ENCODE measurements at regions not wholly inside any gene's neighbourhood (a gene's known extent, or its start where the extent isn't known, plus 50 kb on each side); places are given as distances from the start of the nearest gene placed in this dataset.

- DNase-seq (no peak), ATAC-seq (replicated peaks) (no peak)
- Mint-ChIP-seq H3K9me3 (peaks cover 2 to 7% of the 10 kb centered on the region in 2 donors), H3K36me3 (peaks cover 1 to 12% of the 10 kb centered on the region in 2 donors), H3K27me3 (no peaks in the 10 kb centered on the region), H3K4me1 (no peaks in the 10 kb centered on the region), H3K4me3 (no peak overlapping the region), H3K27ac (no peak overlapping the region)
Measured at GRCh38 chr11:112310848-112311247, 50.2 kb upstream of the PLET1 start.

- H3K36me3 Mint-ChIP-seq, result peaks cover 0 to 9% of the 10 kb centered on the region in 2 donors
- H3K27ac Mint-ChIP-seq, result no peak overlapping the region
- no peaks in the 10 kb centered on the region for H3K9me3 Mint-ChIP-seq
- no peak for DNase-seq
- H3K4me1 Mint-ChIP-seq, result no peaks in the 10 kb centered on the region
- H3K4me3 Mint-ChIP-seq, result no peak overlapping the region
- H3K27me3 Mint-ChIP-seq, result no peaks in the 10 kb centered on the region
- no peak for ATAC-seq (replicated peaks)
Measured at GRCh38 chr11:112315057-112315720, 54.5 kb upstream of the PLET1 start.

- H3K36me3 Mint-ChIP-seq, result peaks cover 0 to 8% of the 10 kb centered on the region in 2 donors
- H3K27me3 Mint-ChIP-seq, result no peaks in the 10 kb centered on the region
- no peak overlapping the region for H3K4me3 Mint-ChIP-seq
- ATAC-seq (replicated peaks), result no peak
- H3K9me3 Mint-ChIP-seq, result no peaks in the 10 kb centered on the region
- H3K27ac Mint-ChIP-seq, result no peak overlapping the region
- no peaks in the 10 kb centered on the region for H3K4me1 Mint-ChIP-seq
- DNase-seq, result no peak
Measured at GRCh38 chr11:112315861-112316739, 55.4 kb upstream of the PLET1 start.

GRCh38 chr11:112316971-112317370 is 56.3 kb upstream of the PLET1 start:
- Mint-ChIP-seq H3K36me3 (peaks cover 0 to 4% of the 10 kb centered on the region in 2 donors), H3K27ac (no peak overlapping the region), H3K27me3 (no peaks in the 10 kb centered on the region), H3K4me3 (no peak overlapping the region), H3K4me1 (no peaks in the 10 kb centered on the region), H3K9me3 (no peaks in the 10 kb centered on the region)
- DNase-seq, result no peak
- no peak for ATAC-seq (replicated peaks)

DNA sequence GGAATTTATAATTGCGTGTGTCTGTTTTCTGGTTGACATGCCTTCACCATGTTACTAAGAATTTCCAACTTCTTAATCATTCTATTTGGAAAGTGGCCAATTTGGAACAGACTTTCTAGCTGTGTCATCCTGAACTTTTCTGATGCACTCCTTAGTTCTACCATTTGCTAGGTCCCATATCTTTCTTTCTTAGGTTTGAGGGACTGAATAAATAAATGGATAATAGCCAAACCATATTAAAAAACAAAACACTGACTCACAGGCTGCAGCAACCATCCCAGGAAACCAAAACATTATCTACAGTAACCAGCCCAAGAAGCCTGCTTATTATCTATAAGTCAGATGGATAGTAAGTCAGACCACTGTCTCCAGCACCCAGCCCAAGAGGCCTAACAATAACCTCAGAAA is 57.5 kb upstream of the PLET1 start:
- H3K4me3 Mint-ChIP-seq, result no peak overlapping the region
- H3K27ac Mint-ChIP-seq, result no peak overlapping the region
- ATAC-seq (replicated peaks) (no peak), DNase-seq (no peak)
- H3K9me3 Mint-ChIP-seq, result no peaks in the 10 kb centered on the region
- H3K36me3 Mint-ChIP-seq, result peaks cover 0 to 4% of the 10 kb centered on the region in 2 donors
- H3K4me1 Mint-ChIP-seq, result no peaks in the 10 kb centered on the region
- no peaks in the 10 kb centered on the region for H3K27me3 Mint-ChIP-seq

GRCh38 chr11:112318661-112319060 is 58.0 kb upstream of the PLET1 start:
- Mint-ChIP-seq H3K36me3 (peaks cover 0 to 4% of the 10 kb centered on the region in 2 donors), H3K4me3 (no peak overlapping the region), H3K9me3 (peaks cover 0 to 4% of the 10 kb centered on the region in 2 donors), H3K27ac (no peak overlapping the region), H3K4me1 (no peaks in the 10 kb centered on the region), H3K27me3 (no peaks in the 10 kb centered on the region)
- DNase-seq (no peak), ATAC-seq (replicated peaks) (no peak)

GRCh38 chr11:112320668-112321067 is 60.0 kb upstream of the PLET1 start:
- no peak for ATAC-seq (replicated peaks)
- Mint-ChIP-seq H3K36me3 (peaks cover 3 to 4% of the 10 kb centered on the region in 2 donors), H3K27me3 (no peaks in the 10 kb centered on the region), H3K4me3 (no peak overlapping the region), H3K27ac (no peak overlapping the region), H3K4me1 (no peaks in the 10 kb centered on the region), H3K9me3 (peaks cover 0 to 7% of the 10 kb centered on the region in 2 donors)
- DNase-seq, result no peak

GRCh38 chr11:112321501-112322172 is 61.0 kb upstream of the PLET1 start:
- no peak overlapping the region for H3K27ac Mint-ChIP-seq
- DNase-seq, result no peak
- peaks cover 3 to 7% of the 10 kb centered on the region in 2 donors for H3K36me3 Mint-ChIP-seq
- peaks cover 0 to 7% of the 10 kb centered on the region in 2 donors for H3K9me3 Mint-ChIP-seq
- H3K27me3 Mint-ChIP-seq, result no peaks in the 10 kb centered on the region
- no peaks in the 10 kb centered on the region for H3K4me1 Mint-ChIP-seq
- no peak overlapping the region for H3K4me3 Mint-ChIP-seq
- ATAC-seq (replicated peaks), result no peak

DNA sequence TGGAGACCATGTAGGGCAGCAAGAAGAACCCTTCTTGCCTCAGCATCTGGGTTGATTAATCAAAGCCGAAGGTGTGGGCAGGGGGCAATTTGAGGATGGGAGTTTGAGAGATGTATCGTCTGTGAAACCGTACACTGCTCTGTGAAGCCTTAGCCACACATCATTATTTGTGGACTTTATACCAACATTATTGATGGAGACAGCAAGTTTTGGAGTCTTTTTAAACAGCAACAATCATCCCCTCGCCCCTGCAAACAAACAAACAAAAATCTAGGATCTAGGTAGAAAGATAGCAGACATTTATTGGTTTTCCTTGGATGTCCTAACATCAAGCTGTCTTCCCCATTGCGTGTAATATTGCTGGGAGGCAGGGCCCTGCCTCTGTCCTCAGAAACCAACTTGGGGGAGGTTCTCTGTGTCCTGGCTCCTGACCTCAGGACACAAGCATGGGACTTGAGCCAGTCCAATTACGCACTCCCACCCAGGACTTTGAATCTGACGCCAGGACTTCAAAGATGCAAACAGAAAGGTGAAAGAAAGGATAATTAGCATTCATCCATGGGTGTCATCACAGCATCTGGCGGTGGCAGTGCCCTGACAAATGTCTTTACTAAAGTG is 61.6 kb upstream of the PLET1 start:
- H3K27ac Mint-ChIP-seq, result no peak overlapping the region
- H3K36me3 Mint-ChIP-seq, result peaks cover 3 to 9% of the 10 kb centered on the region in 2 donors
- H3K4me1 Mint-ChIP-seq, result peaks cover under 1 to 2% of the 10 kb centered on the region in 2 donors
- no peaks in the 10 kb centered on the region for H3K27me3 Mint-ChIP-seq
- H3K9me3 Mint-ChIP-seq, result peaks cover 0 to 9% of the 10 kb centered on the region in 2 donors
- no peak overlapping the region for H3K4me3 Mint-ChIP-seq
- DNase-seq (no peak), ATAC-seq (replicated peaks) (no peak)

GRCh38 chr11:112334381-112334780 is 73.7 kb upstream of the PLET1 start:
- no peaks in the 10 kb centered on the region for H3K4me1 Mint-ChIP-seq

DNA sequence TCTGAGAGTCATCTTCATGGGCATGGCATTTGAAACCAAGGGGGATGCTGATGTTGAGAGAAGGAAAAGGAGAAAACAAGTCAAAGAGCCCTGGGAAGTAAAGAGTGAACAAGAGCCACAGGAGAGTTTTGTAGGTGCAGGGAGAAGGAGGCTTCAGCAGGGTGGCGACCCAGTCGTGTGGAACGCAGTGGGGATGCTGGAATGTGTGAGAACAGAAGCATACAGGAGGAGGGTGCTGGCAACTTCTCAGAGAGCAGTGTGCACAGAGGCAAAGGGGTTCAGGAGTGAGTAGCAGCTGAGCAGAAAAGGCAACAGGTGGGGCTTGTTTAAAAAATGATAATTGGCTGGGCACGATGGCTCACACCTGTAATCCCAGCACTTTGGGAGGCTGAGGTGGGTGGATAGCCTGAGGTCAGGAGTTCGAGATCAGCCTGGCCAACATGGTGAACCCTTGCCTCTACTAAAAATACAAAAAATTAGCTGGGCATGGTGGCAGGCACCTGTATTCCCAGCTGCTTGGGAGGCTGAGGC is 75.8 kb upstream of the PLET1 start:
- Mint-ChIP-seq H3K36me3 (peaks cover 8 to 10% of the 10 kb centered on the region in 2 donors), H3K27me3 (no peaks in the 10 kb centered on the region), H3K9me3 (peaks cover 0 to 3% of the 10 kb centered on the region in 2 donors), H3K4me1 (no peaks in the 10 kb centered on the region), H3K27ac (no peak overlapping the region), H3K4me3 (no peak overlapping the region)
- no peak for ATAC-seq (replicated peaks)
- no peak for DNase-seq

More at GRCh38 chr11:112334381-112334780, 73.7 kb upstream of the PLET1 start:
- Mint-ChIP-seq H3K4me3 (no peak overlapping the region), H3K36me3 (peaks cover 15 to 21% of the 10 kb centered on the region in 2 donors), H3K27me3 (no peaks in the 10 kb centered on the region), H3K27ac (no peak overlapping the region), H3K9me3 (peaks cover 0 to 7% of the 10 kb centered on the region in 2 donors)
- ATAC-seq (replicated peaks) (no peak), DNase-seq (no peak)

GRCh38 chr11:112339566-112339965 is 78.9 kb upstream of the PLET1 start:
- Mint-ChIP-seq H3K4me1 (no peaks in the 10 kb centered on the region), H3K27me3 (no peaks in the 10 kb centered on the region), H3K36me3 (peaks cover 7% of the 10 kb centered on the region in 2 donors), H3K4me3 (no peak overlapping the region), H3K27ac (no peak overlapping the region), H3K9me3 (peaks cover 0 to 3% of the 10 kb centered on the region in 2 donors)
- ATAC-seq (replicated peaks) (no peak), DNase-seq (no peak)

- ATAC-seq (replicated peaks) (no peak), DNase-seq (no peak)
- Mint-ChIP-seq H3K4me3 (no peak overlapping the region), H3K27me3 (no peaks in the 10 kb centered on the region), H3K27ac (no peak overlapping the region), H3K36me3 (peaks cover 0 to 6% of the 10 kb centered on the region in 2 donors), H3K9me3 (no peaks in the 10 kb centered on the region), H3K4me1 (no peaks in the 10 kb centered on the region)
Measured at GRCh38 chr11:112343368-112344039, 82.8 kb upstream of the PLET1 start.
